Vagina (tissue), 2 donors: ENCODE measurements at regions not wholly inside any gene's neighbourhood (a gene's known extent, or its start where the extent isn't known, plus 50 kb on each side); places are given as distances from the start of the nearest gene placed in this dataset.

ENCODE experiments used
- POLR2A ChIP-seq, 2 donors: fragments of 450-650 bp; IDR thresholded peaks; one replicate each; pipeline ENCODE4 v1.6.1; 2017; ENCODE audit warnings: antibody characterized with exemption in 2 of 2, mild to moderate bottlenecking in 2 of 2, moderate library complexity in 2 of 2
- POLR2AphosphoS5 ChIP-seq, 2 donors: sonication (generic); formaldehyde crosslinking; IDR thresholded peaks; one replicate each; pipeline ENCODE4 v1.9.0; 2017; ENCODE audit warnings: antibody characterized with exemption in 2 of 2, mild to moderate bottlenecking in 2 of 2, low read depth in 1 of 2; ENCODE audit not compliant: insufficient read depth in 1 of 2
- TF ChIP-seq, protein P1 (sequence below), 3 experiments: fragments of 450-650 bp in 2 of 3; fragments of 200-600 bp in 1 of 3; sonication (generic) in 1 of 3; IDR thresholded peaks; one replicate each; pipeline ENCODE4 v1.5.1; 2017 to 2019; ENCODE audit warnings: antibody characterized with exemption in 3 of 3, mild to moderate bottlenecking in 2 of 3, moderate library complexity in 2 of 3

GRCh38 chr5:170439944-170440269 lies 50.7 kb upstream of the KCNMB1 start:
- TF ChIP-seq, protein P1, sequence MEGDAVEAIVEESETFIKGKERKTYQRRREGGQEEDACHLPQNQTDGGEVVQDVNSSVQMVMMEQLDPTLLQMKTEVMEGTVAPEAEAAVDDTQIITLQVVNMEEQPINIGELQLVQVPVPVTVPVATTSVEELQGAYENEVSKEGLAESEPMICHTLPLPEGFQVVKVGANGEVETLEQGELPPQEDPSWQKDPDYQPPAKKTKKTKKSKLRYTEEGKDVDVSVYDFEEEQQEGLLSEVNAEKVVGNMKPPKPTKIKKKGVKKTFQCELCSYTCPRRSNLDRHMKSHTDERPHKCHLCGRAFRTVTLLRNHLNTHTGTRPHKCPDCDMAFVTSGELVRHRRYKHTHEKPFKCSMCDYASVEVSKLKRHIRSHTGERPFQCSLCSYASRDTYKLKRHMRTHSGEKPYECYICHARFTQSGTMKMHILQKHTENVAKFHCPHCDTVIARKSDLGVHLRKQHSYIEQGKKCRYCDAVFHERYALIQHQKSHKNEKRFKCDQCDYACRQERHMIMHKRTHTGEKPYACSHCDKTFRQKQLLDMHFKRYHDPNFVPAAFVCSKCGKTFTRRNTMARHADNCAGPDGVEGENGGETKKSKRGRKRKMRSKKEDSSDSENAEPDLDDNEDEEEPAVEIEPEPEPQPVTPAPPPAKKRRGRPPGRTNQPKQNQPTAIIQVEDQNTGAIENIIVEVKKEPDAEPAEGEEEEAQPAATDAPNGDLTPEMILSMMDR (IDR thresholded peaks at IDR 0.05), result no peak
- no peak for TF ChIP-seq POLR2AphosphoS5 (IDR thresholded peaks at IDR 0.05; ENCODE audit: insufficient read depth in 1 of 2, low read depth in 1 of 2)
- no peak for TF ChIP-seq POLR2A (IDR thresholded peaks at IDR 0.05)
